ENCODE measurements at regions not wholly inside any gene's neighbourhood (a gene's known extent, or its start where the extent isn't known, plus 50 kb on each side); places are given as distances from the start of the nearest gene placed in this dataset.
A peak's percentile ranks its signal among the peaks of the same experiment; 100 is the strongest.
"Not testable (repeated sequence)": the region's sequence is repeated elsewhere in the genome, so short reads cannot be mapped to it uniquely, and the experiment has no call there.

GRCh38 chr16:22624038-22624799 is 113.5 kb downstream of the NPIPB5 start:
- intact Hi-C loops (cut with DNase I), result no loop called here
- no peak for DNase-seq
- ATAC-seq (ENCODE audit: poor library complexity), result no peak

- ATAC-seq (ENCODE audit: poor library complexity), result no peak
- intact Hi-C loops (cut with DNase I), result no loop called here
These were observed 114.3 kb downstream of the NPIPB5 start for GRCh38 chr16:22624800-22625533.

GRCh38 chr16:22625967-22626366 is 115.3 kb downstream of the NPIPB5 start:
- ATAC-seq (ENCODE audit: poor library complexity) (no peak), DNase-seq (no peak)
- intact Hi-C loops (cut with DNase I), result no loop called here

More at GRCh38 chr16:22624800-22625533, 114.3 kb downstream of the NPIPB5 start:
- DNase-seq, result no peak

GRCh38 chr16:22627043-22627442 is 116.4 kb downstream of the NPIPB5 start:
- ATAC-seq (ENCODE audit: poor library complexity), result no peak
- intact Hi-C loops (cut with DNase I), result no loop called here

GRCh38 chr16:22628994-22629393 is 118.3 kb downstream of the NPIPB5 start:
- no peak for ATAC-seq (ENCODE audit: poor library complexity)
- DNase-seq, result no peak
- intact Hi-C loops (cut with DNase I), result no loop called here

More at GRCh38 chr16:22627043-22627442, 116.4 kb downstream of the NPIPB5 start:
- DNase-seq, result no peak

GRCh38 chr16:22630242-22630641 is 119.6 kb downstream of the NPIPB5 start:
- ATAC-seq (ENCODE audit: poor library complexity) (no peak), DNase-seq (no peak)
- intact Hi-C loops (cut with DNase I), result no loop called here

GRCh38 chr16:22631264-22631663 is 120.6 kb downstream of the NPIPB5 start:
- ATAC-seq (ENCODE audit: poor library complexity) (no peak), DNase-seq (no peak)
- intact Hi-C loops (cut with DNase I), result no loop called here

- intact Hi-C loops (cut with DNase I), result no loop called here
- DNase-seq, result no peak
- no peak for ATAC-seq (ENCODE audit: poor library complexity)
These were observed 121.9 kb downstream of the NPIPB5 start for GRCh38 chr16:22632606-22633005.

- intact Hi-C loops (cut with DNase I), result no loop called here
- ATAC-seq (ENCODE audit: poor library complexity) (no peak), DNase-seq (peak; percentile 22)
These were observed 122.6 kb downstream of the NPIPB5 start for GRCh38 chr16:22633280-22633679.

- intact Hi-C loops (cut with DNase I), result no loop called here
- ATAC-seq (ENCODE audit: poor library complexity) (no peak), DNase-seq (no peak)
These were observed 123.1 kb downstream of the NPIPB5 start for GRCh38 chr16:22633799-22634198.

- intact Hi-C loops (cut with DNase I), result no loop called here
- DNase-seq (no peak), ATAC-seq (ENCODE audit: poor library complexity) (no peak)
These were observed 124.3 kb downstream of the NPIPB5 start for GRCh38 chr16:22634954-22635353.

GRCh38 chr16:22635357-22635761 is 124.7 kb downstream of the NPIPB5 start:
- intact Hi-C loops (cut with DNase I), result no loop called here
- DNase-seq (no peak), ATAC-seq (ENCODE audit: poor library complexity) (no peak)

GRCh38 chr16:22635801-22636200 is 125.1 kb downstream of the NPIPB5 start:
- ATAC-seq (ENCODE audit: poor library complexity) (no peak), DNase-seq (no peak)
- intact Hi-C loops (cut with DNase I), result no loop called here

- DNase-seq, result no peak
- no peak for ATAC-seq (ENCODE audit: poor library complexity)
- intact Hi-C loops (cut with DNase I), result no loop called here
These were observed 127.9 kb downstream of the NPIPB5 start for GRCh38 chr16:22638393-22639206.

- no peak for ATAC-seq (ENCODE audit: poor library complexity)
- no peak for DNase-seq
- intact Hi-C loops (cut with DNase I), result loop anchor here (10.0 kb wide), 1 partner anchor 54 kb away; no protein-coding TSS in a partner anchor
These were observed 130.5 kb downstream of the NPIPB5 start for GRCh38 chr16:22641131-22641628.

GRCh38 chr16:22642416-22643088 is 131.9 kb downstream of the NPIPB5 start:
- no peak for ATAC-seq (ENCODE audit: poor library complexity)

GRCh38 chr16:22643203-22643602 is 132.5 kb downstream of the NPIPB5 start:
- intact Hi-C loops (cut with DNase I), result loop anchor here (10.0 kb wide), 1 partner anchor 52 kb away; no protein-coding TSS in a partner anchor
- not testable (repeated sequence) for DNase-seq; ATAC-seq (ENCODE audit: poor library complexity)

More at GRCh38 chr16:22642416-22643088, 131.9 kb downstream of the NPIPB5 start:
- intact Hi-C loops (cut with DNase I), result loop anchor here (10.0 kb wide), 1 partner anchor 52 kb away; no protein-coding TSS in a partner anchor
- no peak for DNase-seq

- ATAC-seq (ENCODE audit: poor library complexity) (no peak), DNase-seq (no peak)
- intact Hi-C loops (cut with DNase I), result loop anchor here (10.0 kb wide), 1 partner anchor 51 kb away; no protein-coding TSS in a partner anchor
These were observed 133.2 kb downstream of the NPIPB5 start for GRCh38 chr16:22643886-22644285.

Data from Right ventricle myocardium superior (tissue), 1 donor.